Gastrocnemius medialis (tissue), 4 donors: ENCODE measurements at regions not wholly inside any gene's neighbourhood (a gene's known extent, or its start where the extent isn't known, plus 50 kb on each side); places are given as distances from the start of the nearest gene placed in this dataset.
"Not testable (repeated sequence)": the region's sequence is repeated elsewhere in the genome, so short reads cannot be mapped to it uniquely, and the experiment has no call there.

Source experiments
- ATAC-seq, 2 donors: fragments of 150-250 bp; one replicate each; pipeline ENCODE4 v1.9.1; 2016
- DNase-seq, 2 donors: peaks; one replicate each; pipeline ENCODE4 v3.0.0-alpha.2; 2019
- H3K27ac ChIP-seq, 4 donors: fragments of 200-600 bp; sonication (generic); 1 replicate in 1 of 4; 2 replicates in 3 of 4; pipeline ENCODE4 v1.5.1; 2016 to 2018; ENCODE audit warnings: mild to moderate bottlenecking in 2 of 4, moderate library complexity in 1 of 4
- H3K27me3 ChIP-seq, 3 donors: fragments of 200-600 bp; sonication (generic) in 2 of 3; 1 replicate in 1 of 3; 2 replicates in 2 of 3; pipeline versions ENCODE4 v1.5.1 to v1.6.0; 2016 to 2019; ENCODE audit warnings: mild to moderate bottlenecking in 1 of 3, moderate library complexity in 1 of 3
- H3K36me3 ChIP-seq, 2 donors: fragments of 200-600 bp; sonication (generic) in 1 of 2; one replicate each; pipeline ENCODE4 v1.5.1; 2017 to 2018
- H3K4me1 ChIP-seq, 2 donors: fragments of 200-600 bp; sonication (generic) in 1 of 2; one replicate each; pipeline ENCODE4 v1.5.1; 2016 to 2017; ENCODE audit warnings: mild to moderate bottlenecking in 2 of 2
- H3K4me3 ChIP-seq, 4 donors: fragments of 200-600 bp; sonication (generic) in 3 of 4; 1 replicate in 1 of 4; 2 replicates in 3 of 4; pipeline ENCODE4 v1.5.1; 2016 to 2019; ENCODE audit warnings: mild to moderate bottlenecking in 2 of 4
- H3K9me3 ChIP-seq, 3 donors: fragments of 200-600 bp; sonication (generic) in 2 of 3; 1 replicate in 1 of 3; 2 replicates in 2 of 3; pipeline ENCODE4 v1.5.1; 2016 to 2019
- POLR2A ChIP-seq, 2 donors: fragments of 450-650 bp; IDR thresholded peaks; one replicate each; pipeline ENCODE4 v1.6.1; 2017; ENCODE audit warnings: antibody characterized with exemption in 2 of 2, mild to moderate bottlenecking in 2 of 2, moderate library complexity in 2 of 2
- in situ Hi-C, 4 donors: fragments of 200-750 bp; cut with MboI; loops; one replicate each; pipeline versions ENCODE4 v1.15.0 to v1.8.0; 2017; ENCODE audit warnings: low sequenced_read_pairs in 4 of 4
- intact Hi-C: fragments of 100-400 bp; cut with DNase I; formaldehyde crosslinking; loops from one replicate; pipeline ENCODE4 v1.15.1; 2023; ENCODE audit warnings: low total_unique reads
- TF ChIP-seq, protein P1 (sequence below), 5 experiments: fragments of 450-650 bp in 3 of 5; fragments of 200-600 bp in 2 of 5; sonication (generic) in 2 of 5; IDR thresholded peaks in 4 of 5; conservative IDR thresholded peaks in 1 of 5; 1 replicate in 4 of 5; 2 replicates in 1 of 5; pipeline ENCODE4 v1.5.1; 2016 to 2019; ENCODE audit warnings: antibody characterized with exemption in 5 of 5, mild to moderate bottlenecking in 3 of 5, moderate library complexity in 3 of 5

GRCh38 chr9:108434502-108434901 lies 421.3 kb downstream of the ACTL7B start:
- no peak for ATAC-seq
- no peak overlapping the region for H3K27ac ChIP-seq
- H3K4me3 ChIP-seq, result no peak overlapping the region
- no peak for DNase-seq
- peaks cover 0 to 3% (median 0%) of the 10 kb centered on the region in 3 donors for H3K9me3 ChIP-seq
- no peaks in the 10 kb centered on the region for H3K36me3 ChIP-seq
- no peak for TF ChIP-seq POLR2A (IDR thresholded peaks at IDR 0.05)
- TF ChIP-seq, protein P1, sequence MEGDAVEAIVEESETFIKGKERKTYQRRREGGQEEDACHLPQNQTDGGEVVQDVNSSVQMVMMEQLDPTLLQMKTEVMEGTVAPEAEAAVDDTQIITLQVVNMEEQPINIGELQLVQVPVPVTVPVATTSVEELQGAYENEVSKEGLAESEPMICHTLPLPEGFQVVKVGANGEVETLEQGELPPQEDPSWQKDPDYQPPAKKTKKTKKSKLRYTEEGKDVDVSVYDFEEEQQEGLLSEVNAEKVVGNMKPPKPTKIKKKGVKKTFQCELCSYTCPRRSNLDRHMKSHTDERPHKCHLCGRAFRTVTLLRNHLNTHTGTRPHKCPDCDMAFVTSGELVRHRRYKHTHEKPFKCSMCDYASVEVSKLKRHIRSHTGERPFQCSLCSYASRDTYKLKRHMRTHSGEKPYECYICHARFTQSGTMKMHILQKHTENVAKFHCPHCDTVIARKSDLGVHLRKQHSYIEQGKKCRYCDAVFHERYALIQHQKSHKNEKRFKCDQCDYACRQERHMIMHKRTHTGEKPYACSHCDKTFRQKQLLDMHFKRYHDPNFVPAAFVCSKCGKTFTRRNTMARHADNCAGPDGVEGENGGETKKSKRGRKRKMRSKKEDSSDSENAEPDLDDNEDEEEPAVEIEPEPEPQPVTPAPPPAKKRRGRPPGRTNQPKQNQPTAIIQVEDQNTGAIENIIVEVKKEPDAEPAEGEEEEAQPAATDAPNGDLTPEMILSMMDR (IDR thresholded peaks at IDR 0.05 in 4 of 5, conservative IDR thresholded peaks at IDR 0.05 in 1 of 5), result no peak
- no peaks in the 10 kb centered on the region for H3K4me1 ChIP-seq
- intact Hi-C loops (no loop called here), in situ Hi-C loops (no loop called here)
- no peaks in the 10 kb centered on the region for H3K27me3 ChIP-seq

DNA sequence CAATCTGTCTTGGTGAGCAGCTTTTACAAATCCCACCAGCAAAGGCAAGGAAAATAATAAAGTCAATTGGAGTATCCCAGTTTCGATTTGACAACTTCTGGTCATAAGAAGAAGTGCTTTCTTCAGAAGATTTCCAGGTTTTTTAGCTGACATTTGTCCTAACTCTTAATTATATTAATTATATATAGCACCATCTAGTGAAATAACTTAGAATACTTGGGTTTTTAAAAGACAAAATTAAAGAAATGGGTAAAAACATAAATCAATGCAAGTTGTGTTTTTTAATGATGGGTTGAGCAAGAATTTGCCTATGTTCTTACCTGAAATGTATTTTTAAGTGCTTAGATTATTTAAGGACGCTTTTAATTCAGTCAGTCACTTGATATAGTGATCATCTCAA lies 421.8 kb downstream of the ACTL7B start:
- H3K9me3 ChIP-seq, result peaks cover 0 to 3% (median 0%) of the 10 kb centered on the region in 3 donors
- TF ChIP-seq POLR2A (IDR thresholded peaks at IDR 0.05), result no peak
- TF ChIP-seq, protein P1 (IDR thresholded peaks at IDR 0.05 in 4 of 5, conservative IDR thresholded peaks at IDR 0.05 in 1 of 5), result no peak

GRCh38 chr9:108430655-108431054 lies 425.1 kb downstream of the ACTL7B start:
- intact Hi-C loops (no loop called here), in situ Hi-C loops (no loop called here)
- no peak for DNase-seq
- no peak for ATAC-seq
- Histone ChIP-seq H3K27me3 (no peaks in the 10 kb centered on the region), H3K4me1 (no peaks in the 10 kb centered on the region), H3K27ac (no peak overlapping the region), H3K9me3 (peaks cover 0 to 3% (median 0%) of the 10 kb centered on the region in 3 donors), H3K36me3 (no peaks in the 10 kb centered on the region), H3K4me3 (no peak overlapping the region)
- TF ChIP-seq, protein P1 (IDR thresholded peaks at IDR 0.05 in 4 of 5, conservative IDR thresholded peaks at IDR 0.05 in 1 of 5), result no peak
- no peak for TF ChIP-seq POLR2A (IDR thresholded peaks at IDR 0.05)

More for the DNA sequence above, 421.8 kb downstream of the ACTL7B start:
- Histone ChIP-seq H3K4me1 (no peaks in the 10 kb centered on the region), H3K27ac (no peak overlapping the region), H3K27me3 (no peaks in the 10 kb centered on the region), H3K4me3 (no peak overlapping the region), H3K36me3 (no peaks in the 10 kb centered on the region)
- ATAC-seq (no peak), DNase-seq (no peak)
- in situ Hi-C loops (no loop called here), intact Hi-C loops (no loop called here)

DNA sequence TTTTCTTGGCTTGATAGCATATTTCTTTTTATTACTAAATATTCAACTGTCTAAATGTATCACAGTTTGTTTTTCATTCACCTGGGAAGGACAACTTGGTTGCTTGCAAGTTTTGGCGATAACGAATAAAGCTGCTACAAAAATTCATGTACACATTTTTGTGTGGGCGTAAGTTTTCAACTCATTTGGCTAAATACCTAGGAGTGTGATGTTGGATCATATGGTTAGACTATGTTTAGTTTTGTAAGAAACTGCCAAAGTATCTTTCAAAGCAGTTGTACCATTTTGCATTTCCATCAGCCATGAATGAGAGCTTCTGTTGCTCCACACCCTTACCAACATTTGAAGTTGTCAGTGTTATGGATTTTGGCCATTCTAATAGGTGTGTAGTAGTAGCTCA lies 428.0 kb downstream of the ACTL7B start:
- TF ChIP-seq, protein P1 (IDR thresholded peaks at IDR 0.05 in 4 of 5, conservative IDR thresholded peaks at IDR 0.05 in 1 of 5), result no peak
- TF ChIP-seq POLR2A (IDR thresholded peaks at IDR 0.05), result no peak
- intact Hi-C loops, result no loop called here
- in situ Hi-C loops, result no loop called here
- no peaks in the 10 kb centered on the region for H3K36me3 ChIP-seq
- no peak overlapping the region for H3K4me3 ChIP-seq
- H3K4me1 ChIP-seq, result no peaks in the 10 kb centered on the region
- DNase-seq (no peak), ATAC-seq (no peak)
- H3K9me3 ChIP-seq, result peaks cover 0 to 3% (median 0%) of the 10 kb centered on the region in 3 donors
- H3K27ac ChIP-seq, result no peak overlapping the region
- no peaks in the 10 kb centered on the region for H3K27me3 ChIP-seq

DNA sequence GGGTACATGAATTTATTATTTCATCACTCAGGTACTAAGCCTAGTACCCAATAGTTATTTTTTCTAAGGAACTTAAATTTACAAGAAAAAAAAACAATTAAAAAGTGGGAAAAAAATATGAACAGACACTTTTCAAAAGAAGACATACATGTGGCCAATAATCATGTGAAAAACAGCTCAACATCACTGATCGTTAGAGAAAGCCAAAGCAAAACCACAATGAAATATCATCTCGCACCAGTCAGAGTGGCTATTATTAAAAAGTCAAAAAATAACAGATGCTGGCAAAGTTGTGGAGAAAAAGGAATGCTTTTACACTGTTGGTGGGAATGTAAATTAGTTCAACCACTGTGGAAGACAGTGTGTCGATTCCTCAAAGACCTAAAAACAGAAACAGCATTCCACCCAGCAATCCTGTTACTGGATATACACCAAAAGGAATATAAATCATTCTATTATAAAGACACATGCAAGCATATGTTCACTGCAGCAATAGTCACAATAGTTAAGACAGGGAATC lies 429.3 kb downstream of the ACTL7B start:
- ATAC-seq, H3K27ac ChIP-seq, H3K36me3 ChIP-seq, intact Hi-C loops, H3K27me3 ChIP-seq, in situ Hi-C loops, H3K4me1 ChIP-seq, H3K4me3 ChIP-seq, DNase-seq, H3K9me3 ChIP-seq: not testable (repeated sequence)
